Non-pigmented ciliary epithelial cell (primary cell): ENCODE measurements at regions not wholly inside any gene's neighbourhood (a gene's known extent, or its start where the extent isn't known, plus 50 kb on each side); places are given as distances from the start of the nearest gene placed in this dataset.

Experiments
- DNase-seq: peaks from one replicate; pipeline ENCODE4 v3.0.0-alpha.2; 2010; ENCODE audit warnings: low read depth

- no peak for DNase-seq
Measured at GRCh38 chr17:77419095-77419494, 278.3 kb downstream of the SEC14L1 start.

DNA sequence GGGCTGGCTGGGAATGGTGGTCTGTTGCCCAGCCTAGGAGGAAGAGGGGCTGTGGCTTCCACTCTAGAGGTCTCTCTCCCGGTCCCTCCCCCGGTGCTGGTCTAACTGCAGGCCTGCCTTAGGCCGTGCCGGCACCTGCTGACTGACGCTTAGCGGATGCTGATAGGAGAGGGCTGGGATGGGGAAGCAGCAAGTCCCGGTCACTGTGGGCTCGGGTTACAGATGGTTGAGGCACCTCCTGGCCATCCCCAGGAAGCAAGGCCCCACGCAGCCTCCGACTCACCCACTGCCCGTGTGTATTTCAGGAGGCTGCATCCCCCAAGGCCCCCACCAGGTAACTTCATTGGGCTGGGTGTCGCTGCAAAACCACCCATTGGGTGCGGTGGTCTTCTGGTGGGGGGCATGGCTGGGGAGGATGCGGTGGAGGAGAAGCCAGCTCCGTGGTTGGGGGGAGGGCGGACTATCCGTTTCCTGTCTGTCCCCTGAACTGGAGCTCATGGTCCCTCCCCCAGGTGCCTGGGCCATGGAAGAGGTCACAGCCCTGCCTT lies 278.9 kb downstream of the SEC14L1 start:
- no peak for DNase-seq

GRCh38 chr17:77420095-77420803 lies 279.5 kb downstream of the SEC14L1 start:
- DNase-seq = no peak

- peak; percentile 72 for DNase-seq
Measured at GRCh38 chr17:77420804-77421629, 280.2 kb downstream of the SEC14L1 start.

DNA sequence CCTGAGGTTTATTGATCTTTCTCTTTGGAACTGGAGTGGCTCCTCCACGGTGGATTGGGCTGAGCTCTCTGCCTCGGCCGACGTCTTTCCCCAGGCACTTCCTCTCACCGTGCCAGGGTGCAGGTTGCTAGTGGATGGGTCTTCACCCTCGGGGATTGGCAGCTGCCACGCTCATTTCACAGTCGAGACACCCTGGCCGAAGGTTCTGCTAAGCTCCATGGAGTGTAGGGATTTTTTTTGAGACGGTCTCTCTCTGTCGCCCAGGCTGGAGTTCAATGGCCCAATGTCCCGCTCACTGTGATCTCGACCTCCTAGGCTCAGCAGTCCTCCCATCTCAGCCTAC lies 280.8 kb downstream of the SEC14L1 start:
- no peak for DNase-seq

DNA sequence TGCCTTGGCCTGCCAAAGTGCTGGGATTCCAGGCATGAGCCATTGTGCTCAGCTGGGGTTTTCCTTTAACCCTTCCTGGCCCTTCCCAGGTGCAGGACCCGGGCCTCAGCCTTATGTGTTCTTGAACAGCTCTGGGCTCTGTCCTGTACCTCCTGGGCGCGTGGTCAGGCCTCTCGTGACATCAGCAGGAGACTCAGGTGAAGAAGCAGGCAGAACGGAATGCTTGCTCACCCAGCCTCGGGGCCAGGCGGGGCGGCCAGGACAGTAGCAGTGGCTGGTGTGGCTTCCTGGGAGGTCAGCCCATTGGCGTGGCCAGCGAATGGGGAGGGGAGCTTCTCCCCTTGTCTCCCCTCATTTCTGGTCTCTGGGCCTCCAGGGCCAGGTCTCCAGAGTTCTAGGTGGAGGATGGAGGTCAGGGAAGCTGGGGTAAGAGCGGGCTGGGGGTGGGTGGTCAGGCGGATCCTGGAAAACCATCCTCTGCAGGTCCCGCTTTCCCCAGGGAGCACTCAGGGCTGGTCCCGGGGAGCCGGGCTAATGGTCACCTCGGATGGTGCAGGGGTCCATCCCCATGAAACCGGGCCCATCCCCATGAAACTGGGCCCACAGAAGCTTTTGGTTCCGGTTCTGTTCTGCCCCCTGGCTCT lies 281.5 kb downstream of the SEC14L1 start:
- no peak for DNase-seq

- no peak for DNase-seq
Measured at GRCh38 chr17:77422748-77423113, 282.0 kb downstream of the SEC14L1 start.

GRCh38 chr17:77423589-77424451 lies 283.1 kb downstream of the SEC14L1 start:
- DNase-seq = peak; percentile 74

DNA sequence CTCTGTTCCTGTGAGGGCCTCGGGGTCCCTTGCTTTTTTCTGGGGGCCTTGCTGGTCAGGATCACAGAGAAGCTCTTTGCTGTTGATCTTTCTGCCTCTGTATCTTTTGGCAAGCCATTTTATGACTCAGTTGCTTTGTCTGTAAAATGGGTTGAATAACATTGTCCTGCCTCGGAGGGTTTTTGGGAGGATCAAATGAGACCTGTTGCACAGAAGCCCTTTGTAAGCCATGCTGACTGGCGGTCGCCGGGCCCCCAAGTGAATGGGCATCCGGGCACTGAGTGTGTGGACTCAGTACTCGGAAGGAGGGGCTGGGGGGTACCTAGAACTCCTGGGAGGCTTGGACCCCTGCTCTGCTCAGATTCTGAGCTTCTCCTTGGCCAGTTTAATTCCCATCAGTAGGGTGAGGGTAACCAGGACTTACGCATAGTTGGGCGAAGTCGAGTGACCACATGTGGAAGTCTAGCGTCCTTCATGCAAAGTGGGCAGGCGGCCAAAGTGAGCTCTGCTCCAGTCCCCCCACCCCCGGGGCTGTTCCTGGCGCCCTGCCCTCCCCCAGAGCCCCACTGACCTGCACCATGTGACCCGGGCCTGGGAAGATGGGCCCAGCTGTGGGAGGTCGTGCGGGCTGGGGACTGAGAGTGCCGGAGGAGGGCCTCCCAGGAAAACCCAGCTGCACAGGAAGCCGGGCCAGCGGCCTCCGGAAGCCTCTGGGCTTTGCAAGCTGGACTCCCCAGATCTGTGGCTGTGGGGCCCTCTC lies 284.0 kb downstream of the SEC14L1 start:
- DNase-seq = peak; percentile 75

DNA sequence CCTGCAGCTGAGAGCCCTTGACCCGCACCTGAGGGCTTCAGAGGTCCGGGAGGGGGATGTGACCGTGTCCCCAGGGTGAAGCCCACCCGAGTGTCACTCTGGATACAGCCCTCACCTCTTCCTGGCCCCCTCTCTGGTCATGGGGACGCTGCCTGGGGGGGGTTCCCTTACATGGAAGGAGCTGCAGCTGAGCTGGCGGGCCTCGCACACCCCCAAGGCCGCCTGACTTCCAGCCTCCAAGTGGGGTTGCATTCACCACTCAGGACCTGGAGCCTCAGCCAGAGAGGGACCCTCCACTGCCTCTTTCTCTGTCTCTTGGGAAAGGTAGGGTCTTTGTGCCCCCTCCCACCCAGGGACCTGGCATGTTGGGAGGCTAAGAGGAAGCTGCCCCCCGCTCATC lies 284.6 kb downstream of the SEC14L1 start:
- DNase-seq = no peak

- peak; percentile 55 for DNase-seq
Measured at GRCh38 chr17:77425791-77426641, 285.2 kb downstream of the SEC14L1 start.

DNA sequence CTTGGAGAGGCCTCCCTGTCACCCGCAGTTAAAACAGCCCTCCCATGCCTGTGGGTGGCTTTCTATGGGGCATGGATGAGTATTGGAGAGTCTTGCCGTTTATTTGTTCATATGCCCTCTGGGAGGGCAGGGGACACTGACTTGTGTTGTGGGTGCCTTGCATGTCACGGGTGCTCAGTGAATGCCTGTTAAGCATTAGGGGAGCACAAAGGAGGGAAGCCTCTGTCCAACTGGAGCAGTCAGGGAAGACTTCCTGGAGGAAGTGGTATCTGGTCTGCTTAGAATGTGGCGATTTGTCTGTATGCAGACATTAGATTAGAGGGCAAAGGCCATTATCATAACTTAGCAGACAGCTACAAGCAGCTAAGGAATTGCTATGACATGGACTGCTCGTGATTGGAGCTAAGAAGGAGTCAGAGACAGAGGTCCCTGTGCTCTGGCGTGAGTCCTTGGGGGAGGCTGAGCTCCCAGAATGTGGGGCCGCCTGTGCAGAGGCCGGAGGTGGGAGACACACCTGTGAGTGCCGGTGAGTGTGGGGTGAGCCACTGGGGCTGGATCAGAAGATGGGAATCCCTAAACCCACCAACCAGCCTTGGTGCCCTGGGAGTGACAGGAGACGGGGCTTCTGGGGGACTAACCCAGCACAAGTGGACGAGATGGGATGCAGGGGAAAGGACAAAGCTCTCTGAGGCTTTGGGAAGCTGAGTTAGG lies 286.1 kb downstream of the SEC14L1 start:
- no peak for DNase-seq

DNA sequence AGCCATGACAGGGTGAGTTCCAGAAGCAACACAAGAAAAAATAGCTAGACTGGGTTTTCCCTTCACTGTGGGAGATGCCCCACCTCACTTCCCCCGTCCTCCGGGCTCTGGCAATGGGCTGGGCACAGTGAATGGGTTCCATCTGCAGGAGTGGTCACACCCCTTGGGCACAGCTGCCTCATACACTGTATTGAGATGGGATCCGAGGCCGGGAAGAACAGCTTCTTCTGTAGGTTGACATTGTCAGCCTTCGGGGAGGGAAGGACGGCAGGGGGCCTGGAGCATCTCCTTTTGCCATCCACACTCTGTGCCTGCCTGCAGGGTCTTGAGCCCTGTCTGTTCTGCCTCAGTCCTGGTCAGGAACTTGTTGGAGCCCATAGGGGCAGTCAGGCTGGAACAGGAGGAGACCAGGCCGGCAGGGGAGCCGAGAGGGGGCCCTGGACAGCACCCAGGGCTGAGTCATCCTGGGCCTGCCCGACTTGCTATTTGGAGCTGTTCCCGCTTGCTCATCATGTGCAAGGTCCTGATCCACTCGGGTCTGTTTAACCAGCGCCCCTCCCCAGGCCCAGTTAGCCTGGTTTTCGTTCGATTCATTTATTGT lies 286.7 kb downstream of the SEC14L1 start:
- no peak for DNase-seq

DNA sequence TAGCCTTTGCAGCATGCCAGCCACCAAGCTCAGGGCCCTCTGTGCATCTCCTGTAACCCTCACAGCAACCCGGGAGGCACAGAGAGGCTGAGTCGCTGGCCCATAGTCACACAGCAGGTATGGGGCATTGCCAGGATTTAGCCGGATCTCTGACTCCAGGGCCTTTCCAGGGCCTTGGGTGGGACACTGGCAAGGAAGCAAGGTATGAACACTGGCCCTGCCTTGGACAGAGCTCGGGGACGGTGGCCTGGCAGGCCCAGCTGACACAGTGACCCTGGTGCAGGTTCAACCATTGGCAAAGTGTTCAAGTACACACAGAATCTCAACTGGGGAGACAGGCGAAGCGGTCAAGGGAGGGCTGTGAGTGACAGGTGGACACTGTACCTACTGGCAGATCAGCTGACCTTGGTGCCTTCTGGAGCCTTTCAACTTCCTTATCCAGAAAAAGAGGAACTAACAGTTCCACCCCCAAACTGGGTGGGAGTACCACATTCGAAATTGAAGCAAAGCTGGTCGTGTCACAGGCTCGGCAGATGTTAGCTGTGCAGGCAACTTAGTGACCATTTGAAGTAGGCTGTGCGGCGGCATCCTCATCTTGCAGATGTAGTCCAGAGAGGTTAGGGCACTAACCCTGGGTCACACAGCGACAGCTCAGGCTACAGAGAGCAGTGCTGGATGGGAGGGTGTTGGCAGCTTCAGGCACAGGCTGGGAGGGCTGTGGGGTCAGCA lies 287.4 kb downstream of the SEC14L1 start:
- DNase-seq = no peak

GRCh38 chr17:77428749-77429368 lies 288.1 kb downstream of the SEC14L1 start:
- DNase-seq = no peak

GRCh38 chr17:77429369-77429968 lies 288.7 kb downstream of the SEC14L1 start:
- no peak for DNase-seq

- peak; percentile 96 for DNase-seq
Measured at GRCh38 chr17:77429969-77430752, 289.4 kb downstream of the SEC14L1 start.
